Sciatic nerve (tissue), 2 donors: ENCODE measurements at regions not wholly inside any gene's neighbourhood (a gene's known extent, or its start where the extent isn't known, plus 50 kb on each side); places are given as distances from the start of the nearest gene placed in this dataset.

Source experiments
- ATAC-seq: fragments of 200-7000 bp; cut with Tn5 transposase; one replicate; pipeline ENCODE4 v1.9.1; 2020; ENCODE audit warnings: mild to moderate bottlenecking, moderate library complexity
- DNase-seq: peaks from one replicate; pipeline ENCODE4 v3.0.0-alpha.2; 2020; ENCODE audit warnings: low spot score
- intact Hi-C: fragments of 100-400 bp; cut with DNase I; formaldehyde crosslinking; loops from one replicate; pipeline ENCODE4 v1.14.2; 2022
- donor health status: DM: no; HTN: no; CAD: no.
- donor health status: DM: no; HTN: no; CAD: no.

DNA sequence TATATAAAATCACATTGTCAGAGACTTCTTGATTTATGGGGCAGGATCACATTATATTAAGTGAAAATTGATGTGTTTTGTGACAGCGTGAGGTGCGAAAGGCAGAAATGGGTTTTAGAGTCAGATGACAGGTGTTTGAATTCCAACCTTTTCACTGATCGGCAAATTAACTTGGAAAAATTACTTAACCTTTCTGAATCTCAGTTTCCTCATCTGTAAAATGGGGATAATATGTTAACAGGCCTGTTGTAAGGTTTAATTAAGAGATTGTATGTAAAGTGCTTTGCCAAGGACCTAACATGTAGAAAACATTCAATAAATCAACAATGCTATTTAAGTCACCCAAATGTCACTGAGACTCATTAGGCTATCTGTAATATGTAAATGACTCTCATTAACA lies 221.2 kb upstream of the LYZL1 start:
- ATAC-seq, result no peak

GRCh38 chr10:29068302-29068701 lies 220.6 kb upstream of the LYZL1 start:
- no peak for DNase-seq
- ATAC-seq, result no peak
- intact Hi-C loops, result no loop called here

More for the DNA sequence above, 221.2 kb upstream of the LYZL1 start:
- intact Hi-C loops, result no loop called here
- DNase-seq, result no peak

- no peak for ATAC-seq
- DNase-seq, result no peak
- intact Hi-C loops, result no loop called here
Measured at GRCh38 chr10:29068966-29069365, 219.9 kb upstream of the LYZL1 start.

DNA sequence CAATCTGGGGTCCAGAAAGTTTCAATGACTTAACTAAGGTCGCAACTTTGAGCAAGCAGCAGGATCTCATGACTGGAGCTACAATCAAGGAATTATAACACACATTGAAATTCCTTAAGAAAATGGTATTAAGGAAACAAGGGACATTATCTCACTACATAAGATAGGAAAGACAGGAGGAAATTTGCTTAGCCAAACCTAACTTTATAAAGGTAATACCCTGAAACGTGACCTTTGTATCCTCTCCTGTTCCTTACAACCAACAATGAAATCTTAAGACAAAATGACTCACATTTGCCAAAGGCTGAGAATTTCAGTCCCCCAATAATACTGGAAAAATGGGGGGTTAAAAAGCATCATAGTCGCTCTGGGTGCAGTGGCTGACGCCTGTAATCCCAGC lies 218.9 kb upstream of the LYZL1 start:
- ATAC-seq (no peak), DNase-seq (no peak)
- intact Hi-C loops, result no loop called here

DNA sequence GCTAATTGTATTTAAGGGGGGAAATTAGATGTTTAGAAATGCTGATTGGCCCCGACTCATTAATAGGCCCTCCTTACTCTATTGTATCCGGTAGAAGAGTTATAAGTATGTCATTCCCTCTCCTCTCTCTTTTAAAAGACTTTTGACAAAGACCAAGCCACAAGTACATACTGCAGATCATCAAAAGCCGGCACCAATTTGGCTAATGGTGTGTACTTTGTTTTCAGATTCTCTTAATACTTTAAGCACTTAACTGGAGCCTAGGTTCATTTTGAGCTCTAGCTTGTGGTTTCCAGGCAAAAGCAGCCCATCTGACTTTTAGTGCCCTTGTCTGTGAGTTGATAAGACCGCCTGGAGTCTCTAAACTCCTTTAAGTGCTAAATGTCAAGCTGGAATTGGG lies 210.0 kb upstream of the LYZL1 start:
- intact Hi-C loops, result no loop called here
- DNase-seq, result no peak
- no peak for ATAC-seq

DNA sequence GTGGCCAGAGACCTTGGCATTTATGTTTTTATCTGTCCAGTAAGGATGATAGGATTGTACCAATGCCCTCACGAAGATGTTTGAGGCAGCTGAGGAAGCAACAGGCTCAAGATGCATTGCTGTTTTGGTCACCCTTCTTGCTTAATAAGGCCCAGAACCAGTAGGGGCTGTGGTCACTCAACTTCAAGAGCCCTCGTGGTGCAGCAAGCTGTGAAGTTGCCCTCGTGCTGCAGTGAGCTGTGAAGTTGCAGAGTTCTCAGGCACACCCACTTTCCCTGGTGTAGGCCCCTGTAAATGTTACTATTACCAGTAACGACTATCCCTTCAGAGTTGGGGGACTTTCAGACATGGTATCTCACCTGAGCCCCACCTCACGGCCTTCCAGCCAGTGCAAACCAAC lies 207.6 kb upstream of the LYZL1 start:
- ATAC-seq, result no peak
- DNase-seq, result no peak
- intact Hi-C loops, result no loop called here

DNA sequence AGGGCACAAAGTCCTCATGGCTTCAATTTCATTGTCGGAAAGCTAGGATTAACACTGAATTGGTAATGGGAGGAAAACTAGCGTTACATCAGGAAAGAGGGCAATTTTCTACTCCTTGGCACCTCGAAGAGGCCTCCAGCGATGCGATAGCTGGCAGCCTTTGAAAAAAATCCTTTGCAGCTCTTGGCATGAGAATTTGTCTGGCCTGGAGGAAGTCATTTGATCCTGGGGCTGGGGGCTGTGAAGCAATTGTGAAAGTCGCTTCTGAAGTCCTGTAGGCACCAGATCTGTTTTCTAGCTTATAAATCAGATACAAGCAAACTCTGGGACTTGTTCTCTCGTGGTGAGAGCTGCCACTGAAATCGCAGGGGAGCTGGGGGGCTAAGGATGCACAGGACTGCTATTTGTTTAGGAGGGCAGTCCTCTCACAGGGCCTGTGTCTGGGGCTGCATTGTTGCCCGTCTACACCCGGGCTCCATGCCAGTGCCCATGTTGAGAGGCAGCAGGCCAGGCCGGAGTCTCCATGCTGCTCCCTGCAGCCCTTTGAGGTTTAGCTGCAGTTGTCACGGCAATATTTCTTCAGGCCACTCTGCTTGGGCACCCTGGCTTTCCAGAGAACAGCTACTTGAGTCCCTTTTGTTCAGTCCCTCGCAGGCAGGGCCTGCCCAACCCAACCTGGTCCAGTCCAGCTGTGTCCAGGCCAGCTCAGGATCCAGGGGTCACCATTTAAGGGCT lies 206.8 kb upstream of the LYZL1 start:
- no peak for DNase-seq
- ATAC-seq, result peak; percentile 49
- intact Hi-C loops, result no loop called here

GRCh38 chr10:29083096-29083495 lies 205.8 kb upstream of the LYZL1 start:
- no peak for DNase-seq
- no peak for ATAC-seq
- intact Hi-C loops, result no loop called here

DNA sequence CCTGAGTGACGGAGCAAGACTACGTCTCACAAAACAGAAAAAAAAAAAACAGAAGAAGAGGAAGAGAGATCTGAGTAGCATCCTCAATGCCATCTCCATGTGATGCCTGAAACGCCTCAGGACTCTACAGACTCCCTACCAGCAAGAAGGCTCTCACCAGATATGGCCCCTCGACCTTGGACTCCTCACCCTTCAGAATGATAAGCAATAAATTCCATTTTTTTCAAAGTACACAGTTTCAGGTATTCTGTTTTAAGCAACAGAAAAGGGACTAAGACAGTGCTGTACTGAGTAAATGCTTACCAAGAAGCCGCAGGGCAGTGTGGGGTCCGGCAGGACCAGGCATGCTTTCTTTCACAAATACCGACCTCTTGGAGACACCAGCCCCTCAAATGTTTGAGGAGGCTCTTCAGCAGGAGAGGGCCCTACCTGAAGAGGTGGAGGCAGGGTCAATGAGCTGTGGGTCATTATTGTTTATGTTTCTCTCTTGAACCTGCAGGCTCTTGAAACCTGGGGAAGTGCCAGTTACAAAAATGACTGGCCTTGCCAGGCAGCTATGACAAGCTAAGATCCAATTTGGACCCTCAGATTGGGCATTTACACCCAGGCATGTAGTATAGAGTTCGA lies 204.1 kb upstream of the LYZL1 start:
- DNase-seq (no peak), ATAC-seq (no peak)
- intact Hi-C loops, result no loop called here

DNA sequence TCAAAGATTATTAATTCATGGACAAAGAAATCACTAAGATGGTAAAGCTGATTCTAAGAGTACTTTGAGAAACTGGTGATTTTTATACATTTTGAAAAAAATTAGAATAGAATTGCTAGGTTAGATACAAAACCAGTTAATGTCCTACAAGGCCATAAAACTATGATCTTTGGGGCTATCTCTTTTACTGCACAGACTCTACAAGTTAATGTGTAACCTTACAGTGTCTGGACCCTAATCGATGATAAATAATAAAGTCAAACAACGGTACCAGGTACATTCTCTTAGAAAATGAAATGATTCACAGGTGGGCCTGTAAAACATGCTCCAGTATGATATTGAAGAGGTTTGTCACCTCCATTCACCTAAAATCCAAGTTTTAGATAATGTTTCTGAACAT lies 199.8 kb upstream of the LYZL1 start:
- DNase-seq (no peak), ATAC-seq (no peak)
- intact Hi-C loops, result no loop called here

DNA sequence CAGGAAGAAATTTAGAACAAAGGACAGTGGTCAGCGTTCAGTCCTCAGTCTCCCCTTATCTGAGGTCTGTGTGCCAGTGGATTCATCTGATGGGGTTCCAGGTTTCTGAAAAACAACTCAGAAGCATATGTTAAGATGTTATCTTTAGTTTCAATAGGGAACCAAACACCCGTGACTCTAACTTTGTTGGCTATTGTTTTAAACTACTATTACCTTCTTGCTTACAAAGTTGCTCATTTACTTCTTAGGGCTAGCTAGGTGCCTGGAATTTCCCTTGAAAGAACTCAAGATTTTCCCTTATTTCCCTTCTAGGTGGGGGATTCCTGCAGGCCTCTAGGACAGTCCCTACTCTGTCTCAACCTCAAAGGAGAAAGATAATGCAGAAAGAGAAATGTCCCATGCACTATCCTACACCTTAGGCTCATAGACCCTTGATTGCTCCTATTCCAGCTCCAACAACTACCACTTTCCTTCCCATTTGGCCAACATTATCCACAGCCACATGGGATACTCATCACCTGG lies 192.5 kb upstream of the LYZL1 start:
- DNase-seq (no peak), ATAC-seq (no peak)
- intact Hi-C loops, result loop anchor here (2.0 kb wide), 1 partner anchor 58 kb away; no protein-coding TSS in a partner anchor

DNA sequence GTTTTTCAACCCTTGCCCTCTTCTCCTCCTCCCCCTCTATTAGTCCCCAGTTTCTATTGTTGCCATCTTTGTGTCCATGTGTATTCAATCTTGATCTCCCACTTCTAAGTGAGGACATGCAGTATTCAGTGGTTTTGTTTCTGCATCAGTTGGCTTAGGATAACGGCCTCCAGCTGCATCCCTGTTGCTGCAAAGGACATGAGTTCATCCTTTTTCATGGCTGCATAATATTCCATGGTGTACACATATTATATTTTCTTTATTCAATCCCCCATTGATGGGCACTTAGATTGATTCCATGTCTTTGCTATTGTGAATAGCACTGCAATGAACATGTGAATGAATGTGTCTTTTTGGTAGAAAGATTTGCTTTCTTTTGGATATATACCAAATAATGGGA lies 190.4 kb upstream of the LYZL1 start:
- intact Hi-C loops, result no loop called here
- DNase-seq, result no peak
- no peak for ATAC-seq

GRCh38 chr10:29099001-29099400 lies 189.9 kb upstream of the LYZL1 start:
- intact Hi-C loops, result no loop called here
- ATAC-seq (no peak), DNase-seq (no peak)

DNA sequence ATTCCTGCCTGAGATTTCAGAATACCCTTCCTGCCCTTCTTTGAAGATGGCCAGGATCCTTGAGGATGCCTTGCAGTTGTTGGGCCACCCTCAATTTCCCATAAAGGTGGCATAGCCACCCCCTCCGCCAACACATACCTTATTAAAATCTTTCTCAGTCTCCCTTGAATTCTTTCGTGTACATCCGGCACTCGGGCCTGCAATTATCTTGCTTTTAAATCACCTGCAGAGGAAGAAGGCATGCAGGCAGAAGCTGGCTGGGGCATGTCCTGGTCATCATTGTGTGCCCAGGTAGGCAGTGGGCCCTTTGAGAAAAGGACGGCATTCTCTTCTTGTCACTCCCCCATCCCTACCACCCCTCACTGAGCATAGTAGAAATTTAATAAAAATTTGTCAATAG lies 189.5 kb upstream of the LYZL1 start:
- intact Hi-C loops, result no loop called here
- no peak for ATAC-seq

GRCh38 chr10:29100505-29100904 lies 188.4 kb upstream of the LYZL1 start:
- intact Hi-C loops, result no loop called here
- DNase-seq, result no peak
- no peak for ATAC-seq

More for the DNA sequence above, 189.5 kb upstream of the LYZL1 start:
- DNase-seq, result no peak

DNA sequence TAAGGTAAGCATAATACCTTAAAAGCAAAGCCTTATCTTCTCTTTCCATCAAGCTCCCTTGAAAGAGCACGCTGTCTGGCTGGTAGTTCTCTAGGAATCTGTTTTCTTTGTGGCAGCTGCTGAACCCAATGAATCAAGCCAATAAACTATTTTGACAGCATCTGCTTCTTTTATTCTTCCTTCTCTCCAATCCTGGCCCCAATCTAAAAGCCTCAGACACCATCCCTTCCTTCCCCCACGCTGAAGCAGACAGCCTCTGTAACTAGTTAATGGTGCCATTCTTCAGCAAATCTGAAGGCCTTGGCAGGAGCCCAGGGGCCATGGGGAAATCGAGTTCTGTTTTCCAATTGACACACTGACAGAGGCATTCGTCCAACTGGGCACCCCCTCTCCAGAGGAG lies 186.6 kb upstream of the LYZL1 start:
- ATAC-seq, result no peak
- intact Hi-C loops, result no loop called here
- DNase-seq, result no peak

- ATAC-seq (no peak), DNase-seq (no peak)
- intact Hi-C loops, result no loop called here
Measured at GRCh38 chr10:29102636-29103035, 186.2 kb upstream of the LYZL1 start.

DNA sequence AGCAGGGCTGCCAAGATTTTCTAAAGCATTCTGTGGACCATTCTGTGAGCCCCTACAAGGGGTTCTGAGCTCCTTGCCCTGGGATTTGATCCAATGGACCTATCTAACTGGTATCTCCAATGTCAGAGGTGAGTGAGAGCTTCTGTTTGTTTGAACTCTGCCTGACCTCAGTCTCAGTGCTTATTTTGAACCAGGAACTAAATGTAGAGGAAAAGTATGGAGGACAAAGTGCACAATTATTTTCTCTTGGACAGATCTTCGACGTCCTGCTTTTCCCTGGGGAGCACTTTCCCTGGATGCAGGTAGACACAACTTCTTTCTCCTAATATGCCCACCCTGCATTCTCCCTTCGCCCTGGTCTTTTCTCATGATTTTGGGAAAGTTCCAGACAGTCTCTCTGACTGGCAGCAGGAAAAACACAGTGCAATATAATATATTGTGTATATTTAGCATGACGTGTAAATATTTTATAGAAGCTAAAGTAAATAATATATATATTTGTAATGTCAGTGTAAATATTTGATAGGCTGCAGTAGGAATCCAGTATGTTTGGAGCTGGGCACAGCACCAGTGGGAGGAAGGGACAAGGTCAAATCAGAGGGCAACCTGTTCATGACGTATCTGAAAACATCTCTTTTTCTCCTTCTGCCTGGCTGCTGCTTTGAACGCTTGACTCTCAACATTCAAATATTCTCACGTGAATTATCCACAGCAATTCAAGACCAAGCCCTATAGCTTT lies 184.0 kb upstream of the LYZL1 start:
- ATAC-seq (no peak), DNase-seq (no peak)
- intact Hi-C loops, result no loop called here

GRCh38 chr10:29105516-29106215 lies 183.2 kb upstream of the LYZL1 start:
- intact Hi-C loops, result no loop called here
- ATAC-seq (no peak), DNase-seq (no peak)

- intact Hi-C loops, result no loop called here
- ATAC-seq (no peak), DNase-seq (no peak)
Measured at GRCh38 chr10:29106287-29106686, 182.6 kb upstream of the LYZL1 start.
